PFSK-1 (cell line): ENCODE measurements at regions not wholly inside any gene's neighbourhood (a gene's known extent, or its start where the extent isn't known, plus 50 kb on each side); places are given as distances from the start of the nearest gene placed in this dataset.

Experiments
- POLR2AphosphoS5 ChIP-seq: IDR thresholded peaks from 2 replicates; pipeline ENCODE4 v1.6.1; 2012; ENCODE audit warnings: low read depth, mild to moderate bottlenecking, control low read depth, low read length, moderate library complexity
- SIN3A ChIP-seq: IDR thresholded peaks from 2 replicates; pipeline ENCODE4 v1.6.1; 2012; ENCODE audit warnings: mild to moderate bottlenecking, low read length, moderate library complexity, borderline replicate concordance; ENCODE audit not compliant: insufficient read depth
- TAF1 ChIP-seq: IDR thresholded peaks from 2 replicates; pipeline ENCODE4 v1.6.1; 2012; ENCODE audit warnings: low read length, control low read depth, borderline replicate concordance; ENCODE audit not compliant: insufficient read depth
- TF ChIP-seq, protein P1 (sequence below), 2 experiments: IDR thresholded peaks; 2 replicates each; pipeline versions ENCODE4 v1.6.1 to v1.8.0; 2011 to 2012; ENCODE audit warnings: low read depth in 2 of 2, low read length in 2 of 2, control low read depth in 1 of 2, inconsistent platforms in 1 of 2, mild to moderate bottlenecking in 1 of 2, moderate library complexity in 1 of 2; ENCODE audit not compliant: insufficient read depth in 1 of 2

- no peak for TF ChIP-seq TAF1
- no peak for TF ChIP-seq SIN3A
- no peak for TF ChIP-seq POLR2AphosphoS5
- TF ChIP-seq, protein P1, sequence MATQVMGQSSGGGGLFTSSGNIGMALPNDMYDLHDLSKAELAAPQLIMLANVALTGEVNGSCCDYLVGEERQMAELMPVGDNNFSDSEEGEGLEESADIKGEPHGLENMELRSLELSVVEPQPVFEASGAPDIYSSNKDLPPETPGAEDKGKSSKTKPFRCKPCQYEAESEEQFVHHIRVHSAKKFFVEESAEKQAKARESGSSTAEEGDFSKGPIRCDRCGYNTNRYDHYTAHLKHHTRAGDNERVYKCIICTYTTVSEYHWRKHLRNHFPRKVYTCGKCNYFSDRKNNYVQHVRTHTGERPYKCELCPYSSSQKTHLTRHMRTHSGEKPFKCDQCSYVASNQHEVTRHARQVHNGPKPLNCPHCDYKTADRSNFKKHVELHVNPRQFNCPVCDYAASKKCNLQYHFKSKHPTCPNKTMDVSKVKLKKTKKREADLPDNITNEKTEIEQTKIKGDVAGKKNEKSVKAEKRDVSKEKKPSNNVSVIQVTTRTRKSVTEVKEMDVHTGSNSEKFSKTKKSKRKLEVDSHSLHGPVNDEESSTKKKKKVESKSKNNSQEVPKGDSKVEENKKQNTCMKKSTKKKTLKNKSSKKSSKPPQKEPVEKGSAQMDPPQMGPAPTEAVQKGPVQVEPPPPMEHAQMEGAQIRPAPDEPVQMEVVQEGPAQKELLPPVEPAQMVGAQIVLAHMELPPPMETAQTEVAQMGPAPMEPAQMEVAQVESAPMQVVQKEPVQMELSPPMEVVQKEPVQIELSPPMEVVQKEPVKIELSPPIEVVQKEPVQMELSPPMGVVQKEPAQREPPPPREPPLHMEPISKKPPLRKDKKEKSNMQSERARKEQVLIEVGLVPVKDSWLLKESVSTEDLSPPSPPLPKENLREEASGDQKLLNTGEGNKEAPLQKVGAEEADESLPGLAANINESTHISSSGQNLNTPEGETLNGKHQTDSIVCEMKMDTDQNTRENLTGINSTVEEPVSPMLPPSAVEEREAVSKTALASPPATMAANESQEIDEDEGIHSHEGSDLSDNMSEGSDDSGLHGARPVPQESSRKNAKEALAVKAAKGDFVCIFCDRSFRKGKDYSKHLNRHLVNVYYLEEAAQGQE (IDR thresholded peaks at IDR 0.05; ENCODE audit: insufficient read depth in 1 of 2, low read depth in 2 of 2, low read length in 2 of 2): no peak
Measured at GRCh38 chr11:133636711-133637355, 104.5 kb upstream of the OPCML start.
